Duodenal mucosa (tissue), 2 donors: ENCODE measurements at regions not wholly inside any gene's neighbourhood (a gene's known extent, or its start where the extent isn't known, plus 50 kb on each side); places are given as distances from the start of the nearest gene placed in this dataset.

Experiments used
- H3K27ac ChIP-seq: one replicate; pipeline ENCODE4 v1.7.0; 2013; ENCODE audit warnings: low read depth, low read length
- H3K27me3 ChIP-seq, 2 donors: one replicate each; pipeline ENCODE4 v1.7.0; 2013; ENCODE audit warnings: low read length in 2 of 2, control low read depth in 1 of 2; ENCODE audit not compliant: insufficient read depth in 2 of 2, control insufficient read depth in 1 of 2
- H3K36me3 ChIP-seq, 2 donors: one replicate each; pipeline ENCODE4 v1.7.0; 2013; ENCODE audit warnings: low read length in 2 of 2, control low read depth in 1 of 2; ENCODE audit not compliant: insufficient read depth in 2 of 2, control insufficient read depth in 1 of 2
- H3K4me1 ChIP-seq, 2 donors: one replicate each; pipeline ENCODE4 v1.7.0; 2013; ENCODE audit warnings: low read length in 2 of 2, control low read depth in 1 of 2; ENCODE audit not compliant: insufficient read depth in 2 of 2, control insufficient read depth in 1 of 2
- H3K4me3 ChIP-seq, 2 donors: one replicate each; pipeline ENCODE4 v1.7.0; 2013; ENCODE audit warnings: low read length in 2 of 2, low read depth in 1 of 2
- H3K9ac ChIP-seq, 2 donors: one replicate each; pipeline ENCODE4 v1.7.0; 2013; ENCODE audit warnings: low read length in 2 of 2, low read depth in 1 of 2
- H3K9me3 ChIP-seq, 2 donors: one replicate each; pipeline ENCODE4 v1.7.0; 2013; ENCODE audit warnings: low read length in 2 of 2, control low read depth in 1 of 2; ENCODE audit not compliant: control insufficient read depth in 1 of 2

DNA sequence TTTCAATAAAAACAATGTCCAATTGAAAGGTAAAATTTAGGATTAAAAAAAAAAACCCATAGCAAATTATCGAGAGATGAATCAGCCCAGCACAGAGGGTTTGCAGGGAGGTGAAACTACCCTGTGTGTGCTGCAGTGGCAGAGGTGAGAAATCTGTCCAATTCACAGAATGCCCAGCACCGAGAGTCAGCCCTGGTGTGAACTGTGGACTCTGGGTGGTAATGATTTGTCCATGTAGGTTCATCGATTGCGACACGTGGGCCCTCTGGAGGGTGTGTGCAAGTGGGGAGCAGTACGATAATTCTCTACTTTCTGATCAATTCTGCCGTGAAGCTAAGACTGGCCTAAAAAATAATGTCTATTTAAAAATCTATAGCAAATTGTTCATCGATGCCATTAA lies 94.5 kb upstream of the PFKP start:
- Histone ChIP-seq H3K9me3 (no peaks in the 10 kb centered on the region), H3K9ac (no peak overlapping the region), H3K27me3 (peaks cover 0 to 2% of the 10 kb centered on the region in 2 donors), H3K4me1 (no peaks in the 10 kb centered on the region), H3K27ac (no peak overlapping the region), H3K4me3 (no peak overlapping the region), H3K36me3 (no peaks in the 10 kb centered on the region)

DNA sequence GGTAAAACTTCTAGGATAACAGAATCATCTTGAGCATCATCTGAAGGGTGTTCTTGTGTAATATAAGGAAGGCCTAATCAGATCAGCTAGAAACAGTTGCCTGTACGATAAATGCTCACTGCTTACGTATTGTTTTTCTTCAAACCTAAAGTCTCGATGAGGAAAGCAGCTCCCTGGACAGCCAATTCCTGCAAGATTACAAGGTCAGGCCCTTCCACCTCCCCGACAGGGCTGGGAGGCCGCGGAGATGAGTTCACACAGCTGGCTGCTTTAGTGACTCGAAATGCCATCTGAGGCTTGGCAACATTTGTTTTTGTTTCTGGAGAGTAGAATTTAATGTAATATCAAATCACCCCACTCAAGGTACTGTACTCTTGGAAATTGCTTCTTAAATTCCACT lies 95.1 kb upstream of the PFKP start:
- Histone ChIP-seq H3K9me3 (no peaks in the 10 kb centered on the region), H3K36me3 (no peaks in the 10 kb centered on the region), H3K27ac (no peak overlapping the region)

DNA sequence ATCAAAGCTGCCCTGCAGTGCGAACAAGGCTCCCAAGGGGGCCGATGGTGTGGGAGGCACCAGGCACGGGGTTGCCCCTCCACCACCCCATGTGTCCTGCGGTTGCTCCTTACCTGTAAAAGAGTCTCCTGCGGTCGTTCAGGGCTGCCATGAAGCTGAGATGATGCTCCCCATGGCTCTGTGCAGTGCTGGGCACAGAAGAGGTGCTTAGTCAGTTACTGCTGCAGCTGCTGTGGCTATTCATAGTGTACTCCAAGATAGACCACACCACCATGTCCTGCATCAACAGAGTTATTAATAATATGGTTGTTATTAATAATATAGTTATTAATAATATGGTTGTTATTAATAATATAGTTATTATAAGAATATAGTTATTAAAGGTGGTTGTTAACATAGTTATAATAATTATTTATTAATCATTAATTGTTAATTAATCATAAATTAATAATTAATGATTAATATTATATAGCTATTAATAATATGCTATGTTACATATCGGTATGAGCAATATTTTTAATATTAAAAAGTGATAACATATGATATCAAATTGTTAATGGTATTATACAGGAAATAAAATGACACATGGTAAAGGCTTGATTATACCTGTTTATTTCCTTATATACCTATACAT lies 97.0 kb upstream of the PFKP start:
- H3K27ac ChIP-seq = no peak overlapping the region
- no peaks in the 10 kb centered on the region for H3K36me3 ChIP-seq
- H3K9ac ChIP-seq = no peak overlapping the region
- peaks cover 0 to 2% of the 10 kb centered on the region in 2 donors for H3K27me3 ChIP-seq
- no peaks in the 10 kb centered on the region for H3K4me1 ChIP-seq
- no peaks in the 10 kb centered on the region for H3K9me3 ChIP-seq
- H3K4me3 ChIP-seq = no peak overlapping the region

More for the DNA sequence above, 95.1 kb upstream of the PFKP start:
- Histone ChIP-seq H3K4me1 (no peaks in the 10 kb centered on the region), H3K9ac (no peak overlapping the region), H3K4me3 (no peak overlapping the region), H3K27me3 (peaks cover 0 to 2% of the 10 kb centered on the region in 2 donors)

DNA sequence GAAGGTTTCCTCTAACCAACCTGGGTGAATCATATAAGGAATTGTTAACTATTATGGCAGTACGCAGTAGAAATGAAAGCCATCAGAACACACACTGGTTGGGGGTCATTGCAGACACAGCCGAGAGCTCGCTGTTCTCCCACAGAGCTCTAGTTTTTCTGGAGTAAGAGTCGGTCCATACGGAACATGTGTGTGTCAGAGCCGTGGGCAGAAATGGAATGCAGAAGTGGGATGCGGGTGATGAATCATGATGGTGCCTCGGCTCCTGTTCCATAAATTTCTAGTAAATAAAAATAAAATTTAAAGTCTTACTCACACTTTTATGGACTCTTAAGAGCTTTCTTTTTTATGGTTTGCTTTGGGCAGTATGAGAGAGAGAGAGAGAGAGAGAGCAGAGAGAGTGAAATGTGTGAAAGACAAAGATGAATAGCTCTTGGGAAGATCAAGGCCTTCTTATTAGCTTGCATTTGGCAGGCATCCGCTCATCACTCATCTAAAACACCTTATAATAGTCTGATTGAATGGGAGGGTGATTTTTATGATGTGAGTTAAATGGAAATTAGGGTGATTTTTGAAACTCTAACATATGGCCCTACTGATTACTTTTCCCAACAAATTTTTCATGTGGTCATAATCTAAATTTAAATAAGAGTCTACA lies 98.8 kb upstream of the PFKP start:
- Histone ChIP-seq H3K9ac (no peak overlapping the region), H3K4me1 (no peaks in the 10 kb centered on the region), H3K9me3 (no peaks in the 10 kb centered on the region), H3K36me3 (no peaks in the 10 kb centered on the region), H3K4me3 (no peak overlapping the region), H3K27ac (no peak overlapping the region), H3K27me3 (peaks cover 0 to 2% of the 10 kb centered on the region in 2 donors)

DNA sequence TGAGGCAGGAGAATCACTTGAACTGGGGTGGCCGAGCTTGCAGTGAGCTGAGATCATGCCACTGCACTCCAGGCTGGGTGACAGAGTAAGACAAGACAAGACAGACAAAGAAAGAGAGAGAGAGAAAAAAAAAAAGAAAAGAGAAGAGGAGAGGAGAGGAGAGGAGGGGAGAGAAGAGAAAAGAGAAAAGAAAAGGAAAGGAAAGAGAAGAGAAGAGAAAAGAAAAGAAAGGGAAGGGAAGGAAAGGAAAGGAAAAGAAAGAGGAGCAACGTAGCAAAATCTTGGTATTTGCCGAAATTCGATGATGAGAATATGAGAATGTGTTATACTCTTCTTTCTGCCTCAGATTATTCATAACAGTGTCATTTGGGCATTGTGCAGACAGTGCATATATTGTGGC lies 101.2 kb upstream of the PFKP start:
- Histone ChIP-seq H3K27me3 (peaks cover 0 to 2% of the 10 kb centered on the region in 2 donors), H3K9me3 (no peaks in the 10 kb centered on the region), H3K27ac (no peak overlapping the region), H3K36me3 (no peaks in the 10 kb centered on the region), H3K9ac (no peak overlapping the region), H3K4me3 (no peak overlapping the region), H3K4me1 (no peaks in the 10 kb centered on the region)

DNA sequence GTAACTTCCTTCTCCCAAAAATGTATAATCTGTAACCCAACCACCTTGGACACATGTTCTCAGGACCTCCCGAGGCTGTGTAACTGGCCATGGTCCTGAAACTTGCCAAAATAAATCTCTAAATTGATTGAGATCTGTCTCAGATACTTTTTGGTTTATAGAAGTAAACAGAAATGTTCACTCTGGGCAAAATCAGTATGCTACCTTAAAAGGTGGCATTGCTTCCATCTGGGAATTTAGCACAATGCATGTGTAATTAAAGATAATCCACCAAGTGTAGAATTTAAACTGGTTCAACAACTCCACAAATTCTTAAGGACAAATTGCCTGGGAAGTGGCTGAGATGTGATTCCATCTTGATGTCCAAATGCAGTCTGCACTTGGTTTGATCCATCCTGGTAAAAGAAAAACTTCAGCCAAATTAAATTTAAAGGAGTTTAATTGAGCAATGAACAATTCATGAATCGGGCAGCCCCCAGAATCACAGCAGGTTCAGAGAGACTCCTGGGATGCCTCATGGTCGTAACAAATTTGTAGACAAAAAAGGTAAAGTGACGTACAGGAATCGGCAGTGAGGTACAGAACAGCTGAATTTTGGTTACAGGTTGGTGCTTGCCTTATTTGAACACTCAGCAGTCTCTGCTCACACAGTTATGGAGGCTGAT lies 102.6 kb upstream of the PFKP start:
- H3K9ac ChIP-seq = no peak overlapping the region
- no peaks in the 10 kb centered on the region for H3K9me3 ChIP-seq
- H3K27ac ChIP-seq = no peak overlapping the region
- H3K4me3 ChIP-seq = no peak overlapping the region
- no peaks in the 10 kb centered on the region for H3K36me3 ChIP-seq
- no peaks in the 10 kb centered on the region for H3K27me3 ChIP-seq
- H3K4me1 ChIP-seq = no peaks in the 10 kb centered on the region

DNA sequence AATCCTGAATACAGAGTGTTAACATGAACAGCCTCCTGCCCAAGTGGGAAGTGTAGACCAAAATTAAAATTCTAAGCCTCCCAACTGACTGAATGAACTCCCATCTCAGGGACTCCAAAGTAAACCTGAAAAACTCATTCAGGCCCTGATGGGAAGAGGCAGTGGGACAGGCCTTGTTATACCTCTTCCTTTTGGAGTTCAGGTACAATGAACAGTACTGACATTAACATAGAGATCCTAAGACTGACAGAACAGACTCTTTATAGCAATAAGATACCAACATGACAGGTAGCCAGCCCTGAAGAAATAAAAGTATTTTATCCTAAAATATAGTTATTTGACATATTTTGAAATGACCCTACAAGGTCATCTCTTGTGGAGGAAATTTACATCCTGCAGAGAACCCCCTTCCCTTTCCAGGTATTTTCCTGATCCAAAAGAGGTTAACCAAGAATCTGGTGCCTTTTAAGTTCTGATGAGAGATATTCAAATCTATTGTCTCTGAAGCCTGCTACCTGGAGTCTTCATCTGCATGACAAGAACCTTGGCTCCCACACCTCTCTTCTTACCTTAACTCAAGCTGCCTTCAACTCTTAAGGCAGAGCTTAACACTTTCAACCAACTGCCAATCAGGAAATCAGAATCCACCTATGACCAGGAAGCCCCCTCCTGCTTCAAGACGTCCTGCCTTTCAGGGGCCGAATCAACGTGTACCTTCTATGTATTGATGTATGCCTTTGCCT lies 103.3 kb upstream of the PFKP start:
- no peaks in the 10 kb centered on the region for H3K27me3 ChIP-seq
- no peaks in the 10 kb centered on the region for H3K36me3 ChIP-seq
- no peak overlapping the region for H3K9ac ChIP-seq
- no peak overlapping the region for H3K27ac ChIP-seq
- H3K4me3 ChIP-seq = no peak overlapping the region
- no peaks in the 10 kb centered on the region for H3K9me3 ChIP-seq
- no peaks in the 10 kb centered on the region for H3K4me1 ChIP-seq

DNA sequence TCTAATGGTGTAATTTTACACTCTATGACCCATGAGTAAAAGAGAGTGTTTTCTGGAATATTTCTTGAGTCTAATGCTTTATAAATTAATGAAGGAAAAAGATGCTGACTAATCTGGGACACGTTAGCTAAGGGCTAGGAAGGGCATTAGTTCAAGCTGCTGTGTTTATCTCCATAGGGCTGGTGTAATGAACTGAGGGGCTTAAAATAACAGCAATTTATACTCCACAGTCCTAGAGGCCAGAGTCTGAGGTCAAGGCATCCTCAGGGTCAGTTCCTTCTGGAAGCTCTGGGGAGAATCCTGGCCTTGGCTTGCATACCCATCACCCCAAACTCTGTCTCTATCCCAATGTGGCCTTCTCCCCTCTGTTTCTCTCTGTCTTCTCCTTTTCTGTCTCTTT lies 105.2 kb upstream of the PFKP start:
- Histone ChIP-seq H3K4me1 (no peaks in the 10 kb centered on the region), H3K4me3 (no peak overlapping the region), H3K27me3 (no peaks in the 10 kb centered on the region), H3K9ac (no peak overlapping the region), H3K9me3 (no peaks in the 10 kb centered on the region), H3K36me3 (no peaks in the 10 kb centered on the region), H3K27ac (no peak overlapping the region)

DNA sequence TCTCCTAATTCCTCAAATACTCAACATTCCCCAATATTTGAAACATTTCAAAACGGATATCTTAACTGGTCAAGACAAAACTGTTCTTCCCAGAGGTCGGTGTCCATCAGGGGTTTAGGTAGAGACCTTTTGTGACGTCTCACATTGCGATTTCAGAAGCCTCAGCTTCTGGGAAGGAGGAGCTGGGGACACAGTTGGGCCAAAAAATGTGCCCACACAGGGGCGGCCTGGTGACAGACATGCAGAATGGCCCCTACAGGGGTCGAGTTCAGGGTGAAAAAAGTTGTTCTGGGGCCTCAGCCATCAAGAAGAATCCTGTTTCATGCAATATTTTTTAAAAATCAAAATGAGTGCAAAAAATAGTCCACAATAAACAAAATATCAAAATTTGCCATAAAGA lies 108.7 kb upstream of the PFKP start:
- Histone ChIP-seq H3K4me1 (no peaks in the 10 kb centered on the region), H3K27me3 (no peaks in the 10 kb centered on the region), H3K4me3 (no peak overlapping the region), H3K9ac (no peak overlapping the region), H3K36me3 (no peaks in the 10 kb centered on the region), H3K9me3 (no peaks in the 10 kb centered on the region), H3K27ac (no peak overlapping the region)

DNA sequence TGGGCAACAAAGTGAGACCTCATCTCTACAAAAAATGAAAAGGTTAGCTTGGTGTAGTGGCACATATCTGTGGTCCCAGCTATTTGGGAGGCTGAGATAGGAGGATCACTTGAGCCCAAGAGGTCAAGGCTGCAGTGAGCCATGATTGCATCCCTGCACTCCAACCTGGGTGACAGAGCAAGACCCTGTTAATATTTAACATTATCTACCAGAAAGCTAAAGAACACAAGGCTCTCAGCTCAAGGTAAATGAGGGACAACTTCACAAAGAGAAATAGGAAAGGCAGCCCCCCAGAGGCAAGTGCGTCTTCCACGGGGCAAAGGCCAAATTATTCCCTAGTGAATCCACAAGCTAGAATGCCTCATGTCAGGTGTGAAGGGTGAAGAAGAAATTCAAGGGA lies 109.6 kb upstream of the PFKP start:
- no peaks in the 10 kb centered on the region for H3K27me3 ChIP-seq
- H3K4me3 ChIP-seq = no peak overlapping the region
- no peak overlapping the region for H3K27ac ChIP-seq
- H3K9ac ChIP-seq = no peak overlapping the region
- no peaks in the 10 kb centered on the region for H3K36me3 ChIP-seq
- H3K4me1 ChIP-seq = no peaks in the 10 kb centered on the region
- no peaks in the 10 kb centered on the region for H3K9me3 ChIP-seq
